HG03159 (cell line): ENCODE measurements at regions not wholly inside any gene's neighbourhood (a gene's known extent, or its start where the extent isn't known, plus 50 kb on each side); places are given as distances from the start of the nearest gene placed in this dataset.

Experiments used
- ATAC-seq: cut with Tn5 transposase; IDR thresholded peaks from one replicate; pipeline ENCODE4 v1.9.1; 2021; ENCODE audit warnings: mild to moderate bottlenecking, moderate library complexity; ENCODE audit not compliant: unreplicated experiment

- no peak for ATAC-seq
Observed at GRCh38 chr11:134783234-134783633, 371.2 kb upstream of the B3GAT1 start.

GRCh38 chr11:134781380-134781866 lies 369.4 kb upstream of the B3GAT1 start:
- ATAC-seq, result no peak

- ATAC-seq, result no peak
Observed at GRCh38 chr11:134780486-134781147, 368.6 kb upstream of the B3GAT1 start.

GRCh38 chr11:134779179-134779578 lies 367.1 kb upstream of the B3GAT1 start:
- no peak for ATAC-seq

- ATAC-seq, result no peak
Observed at GRCh38 chr11:134768463-134768862, 356.4 kb upstream of the B3GAT1 start.

- no peak for ATAC-seq
Observed at GRCh38 chr11:134765565-134765964, 353.5 kb upstream of the B3GAT1 start.

GRCh38 chr11:134764966-134765365 lies 352.9 kb upstream of the B3GAT1 start:
- ATAC-seq, result no peak

GRCh38 chr11:134764367-134764766 lies 352.3 kb upstream of the B3GAT1 start:
- no peak for ATAC-seq

- no peak for ATAC-seq
Observed at GRCh38 chr11:134763030-134763388, 351.0 kb upstream of the B3GAT1 start.

GRCh38 chr11:134762248-134763029 lies 350.4 kb upstream of the B3GAT1 start:
- no peak for ATAC-seq

- ATAC-seq, result no peak
Observed at GRCh38 chr11:134761926-134762247, 349.8 kb upstream of the B3GAT1 start.

- ATAC-seq, result no peak
Observed at GRCh38 chr11:134761386-134761785, 349.3 kb upstream of the B3GAT1 start.

GRCh38 chr11:134760957-134761356 lies 348.9 kb upstream of the B3GAT1 start:
- no peak for ATAC-seq

- no peak for ATAC-seq
Observed at GRCh38 chr11:134760299-134760698, 348.3 kb upstream of the B3GAT1 start.

GRCh38 chr11:134759855-134760254 lies 347.8 kb upstream of the B3GAT1 start:
- ATAC-seq, result no peak

GRCh38 chr11:134759274-134759673 lies 347.2 kb upstream of the B3GAT1 start:
- no peak for ATAC-seq

GRCh38 chr11:134758342-134758931 lies 346.4 kb upstream of the B3GAT1 start:
- ATAC-seq, result no peak

- ATAC-seq, result no peak
Observed at GRCh38 chr11:134757633-134758032, 345.6 kb upstream of the B3GAT1 start.

GRCh38 chr11:134756811-134757540 lies 344.9 kb upstream of the B3GAT1 start:
- ATAC-seq, result no peak

- no peak for ATAC-seq
Observed at GRCh38 chr11:134755535-134755934, 343.5 kb upstream of the B3GAT1 start.

GRCh38 chr11:134754521-134755198 lies 342.6 kb upstream of the B3GAT1 start:
- ATAC-seq, result no peak
